Right ventricle myocardium superior (tissue), 1 donor: ENCODE measurements at regions not wholly inside any gene's neighbourhood (a gene's known extent, or its start where the extent isn't known, plus 50 kb on each side); places are given as distances from the start of the nearest gene placed in this dataset.

Experiments
- ATAC-seq: fragments of 200-7000 bp; cut with Tn5 transposase; one replicate; pipeline ENCODE4 v1.9.1; 2020; ENCODE audit warnings: mild to moderate bottlenecking; ENCODE audit not compliant: poor library complexity
- DNase-seq: peaks from one replicate; pipeline ENCODE4 v3.0.0-alpha.2; 2020
- intact Hi-C: fragments of 100-400 bp; cut with DNase I; formaldehyde crosslinking; loops from one replicate; pipeline ENCODE4 v1.11.2; 2022
- donor health status: DM: no; HTN: yes; CAD: no; lungs with severe emphysema.

- intact Hi-C loops = no loop called here
- peak; percentile 81 for ATAC-seq
- DNase-seq = no peak
Observed at GRCh38 chr15:96035091-96035490, 295.4 kb upstream of the NR2F2 start.

- no peak for DNase-seq
- intact Hi-C loops = no loop called here
- ATAC-seq = no peak
Observed at GRCh38 chr15:96035635-96036034, 294.9 kb upstream of the NR2F2 start.

GRCh38 chr15:96037584-96037983 is 292.9 kb upstream of the NR2F2 start:
- DNase-seq (no peak), ATAC-seq (no peak)
- intact Hi-C loops = no loop called here

- no peak for ATAC-seq
- DNase-seq = no peak
- intact Hi-C loops = no loop called here
Observed at GRCh38 chr15:96038131-96038530, 292.4 kb upstream of the NR2F2 start.

- intact Hi-C loops = no loop called here
- no peak for ATAC-seq
- no peak for DNase-seq
Observed at GRCh38 chr15:96038650-96039049, 291.9 kb upstream of the NR2F2 start.

GRCh38 chr15:96041982-96042733 is 288.3 kb upstream of the NR2F2 start:
- intact Hi-C loops = no loop called here
- DNase-seq (no peak), ATAC-seq (no peak)

GRCh38 chr15:96042734-96043224 is 287.7 kb upstream of the NR2F2 start:
- ATAC-seq (peak; percentile 65), DNase-seq (no peak)
- intact Hi-C loops = no loop called here

GRCh38 chr15:96043591-96044171 is 286.8 kb upstream of the NR2F2 start:
- no peak for ATAC-seq
- DNase-seq = no peak
- intact Hi-C loops = no loop called here

- DNase-seq = no peak
- intact Hi-C loops = no loop called here
Observed at GRCh38 chr15:96046620-96047240, 283.8 kb upstream of the NR2F2 start.

GRCh38 chr15:96047255-96047931 is 283.1 kb upstream of the NR2F2 start:
- DNase-seq (no peak), ATAC-seq (peak; percentile 39)
- intact Hi-C loops = no loop called here

More at GRCh38 chr15:96046620-96047240, 283.8 kb upstream of the NR2F2 start:
- no peak for ATAC-seq

- intact Hi-C loops = no loop called here
- ATAC-seq (no peak), DNase-seq (no peak)
Observed at GRCh38 chr15:96049323-96049722, 281.2 kb upstream of the NR2F2 start.

GRCh38 chr15:96049766-96050165 is 280.7 kb upstream of the NR2F2 start:
- no peak for ATAC-seq
- intact Hi-C loops = no loop called here

GRCh38 chr15:96051598-96051997 is 278.9 kb upstream of the NR2F2 start:
- DNase-seq (no peak), ATAC-seq (no peak)
- intact Hi-C loops = no loop called here

More at GRCh38 chr15:96049766-96050165, 280.7 kb upstream of the NR2F2 start:
- no peak for DNase-seq

GRCh38 chr15:96052154-96052553 is 278.3 kb upstream of the NR2F2 start:
- intact Hi-C loops = no loop called here
- no peak for ATAC-seq
- no peak for DNase-seq

GRCh38 chr15:96052572-96053030 is 277.9 kb upstream of the NR2F2 start:
- no peak for DNase-seq
- intact Hi-C loops = no loop called here
- ATAC-seq = no peak

GRCh38 chr15:96053031-96053780 is 277.3 kb upstream of the NR2F2 start:
- ATAC-seq = peak; percentile 95
- intact Hi-C loops = no loop called here

GRCh38 chr15:96053781-96054428 is 276.6 kb upstream of the NR2F2 start:
- ATAC-seq (peak; percentile 77), DNase-seq (peak; percentile 48)
- intact Hi-C loops = no loop called here

More at GRCh38 chr15:96053031-96053780, 277.3 kb upstream of the NR2F2 start:
- DNase-seq = peak; percentile 78

- DNase-seq (no peak), ATAC-seq (no peak)
- intact Hi-C loops = no loop called here
Observed at GRCh38 chr15:96054621-96055020, 275.9 kb upstream of the NR2F2 start.
